Left ventricle myocardium inferior (tissue), 1 donor: ENCODE measurements at regions not wholly inside any gene's neighbourhood (a gene's known extent, or its start where the extent isn't known, plus 50 kb on each side); places are given as distances from the start of the nearest gene placed in this dataset.
A peak's percentile ranks its signal among the peaks of the same experiment; 100 is the strongest.

Experiments used
- DNase-seq: peaks from one replicate; pipeline ENCODE4 v3.0.0-alpha.2; 2020
- H3K27ac ChIP-seq: fragments of 200-600 bp; replicated peaks from 2 replicates; pipeline ENCODE4 v1.8.0; 2021
- H3K27me3 ChIP-seq: fragments of 200-600 bp; 2 replicates; pipeline ENCODE4 v1.8.0; 2021; ENCODE audit warnings: low read depth
- H3K36me3 ChIP-seq: fragments of 200-600 bp; 2 replicates; pipeline ENCODE4 v1.8.0; 2021
- H3K4me1 ChIP-seq: fragments of 200-600 bp; 2 replicates; pipeline ENCODE4 v1.8.0; 2021
- H3K4me3 ChIP-seq: fragments of 200-600 bp; 2 replicates; pipeline ENCODE4 v1.8.0; 2021; ENCODE audit warnings: mild to moderate bottlenecking, moderate library complexity
- H3K9me3 ChIP-seq: fragments of 200-600 bp; replicated peaks from 2 replicates; pipeline ENCODE4 v1.8.0; 2021
- CTCF ChIP-seq: fragments of 200-600 bp; IDR thresholded peaks from 2 replicates; pipeline ENCODE4 v1.8.0; 2021; ENCODE audit warnings: antibody characterized with exemption, mild to moderate bottlenecking, borderline replicate concordance
- intact Hi-C: fragments of 100-400 bp; cut with micrococcal nuclease; formaldehyde crosslinking; loops from one replicate; pipeline ENCODE4 v1.11.0; 2022
- donor health status: DM: no; HTN: yes; CAD: no; lungs with severe emphysema.

DNA sequence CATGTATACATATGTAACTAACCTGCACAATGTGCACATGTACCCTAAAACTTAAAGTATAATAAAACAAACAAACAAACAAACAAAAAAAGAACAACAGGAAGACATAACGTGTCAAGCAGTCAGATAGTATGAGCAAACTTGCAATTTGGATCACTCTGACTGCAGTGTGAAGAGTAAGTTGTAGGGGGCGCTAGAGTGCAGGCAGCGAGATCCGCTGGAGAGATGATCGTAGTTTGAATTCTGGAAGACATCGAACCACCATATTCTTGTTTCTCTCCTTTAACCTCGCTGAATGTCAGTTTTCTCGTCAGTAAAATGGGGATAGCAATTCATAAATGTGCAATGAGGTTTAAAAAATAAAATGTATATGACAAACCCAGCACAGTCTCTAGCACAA is 165.2 kb upstream of the LMCD1 start:
- Histone ChIP-seq H3K36me3 (no peaks in the 10 kb centered on the region), H3K27ac (no peak overlapping the region), H3K27me3 (no peaks in the 10 kb centered on the region), H3K4me3 (no peak overlapping the region), H3K4me1 (no peaks in the 10 kb centered on the region), H3K9me3 (no peaks in the 10 kb centered on the region)
- DNase-seq, result no peak
- peak; percentile 8 for TF ChIP-seq CTCF
- intact Hi-C loops, result no loop called here

GRCh38 chr3:8338424-8338823 is 163.2 kb upstream of the LMCD1 start:
- Histone ChIP-seq H3K4me1 (no peaks in the 10 kb centered on the region), H3K36me3 (no peaks in the 10 kb centered on the region), H3K27me3 (no peaks in the 10 kb centered on the region), H3K9me3 (no peaks in the 10 kb centered on the region), H3K4me3 (no peak overlapping the region), H3K27ac (no peak overlapping the region)
- intact Hi-C loops, result no loop called here
- no peak for DNase-seq
- no peak for TF ChIP-seq CTCF

DNA sequence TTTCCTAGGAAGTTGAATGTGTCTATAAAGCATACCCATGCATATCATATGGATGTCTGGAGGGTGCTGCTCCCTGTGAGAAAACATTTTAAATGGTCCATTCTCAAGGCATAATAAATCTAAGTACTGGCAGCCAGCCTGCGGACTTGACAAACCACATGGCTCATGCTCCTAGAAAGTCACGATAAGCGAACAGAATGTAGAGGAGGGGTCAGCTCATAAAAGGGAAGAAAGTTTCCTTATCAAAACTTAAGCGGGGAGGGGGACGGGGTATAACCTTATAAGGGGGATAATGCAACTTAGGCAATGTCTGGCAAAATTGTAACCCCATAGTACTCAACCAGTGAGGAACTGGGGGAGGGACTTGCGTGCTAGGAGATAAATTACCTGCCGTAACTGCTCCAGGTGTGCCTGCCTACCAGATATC is 159.8 kb upstream of the LMCD1 start:
- no peak for TF ChIP-seq CTCF
- intact Hi-C loops, result no loop called here
- Histone ChIP-seq H3K4me3 (no peak overlapping the region), H3K27me3 (no peaks in the 10 kb centered on the region), H3K9me3 (peaks cover 27% of the 10 kb centered on the region), H3K36me3 (no peaks in the 10 kb centered on the region), H3K27ac (no peak overlapping the region), H3K4me1 (no peaks in the 10 kb centered on the region)
- DNase-seq, result no peak

DNA sequence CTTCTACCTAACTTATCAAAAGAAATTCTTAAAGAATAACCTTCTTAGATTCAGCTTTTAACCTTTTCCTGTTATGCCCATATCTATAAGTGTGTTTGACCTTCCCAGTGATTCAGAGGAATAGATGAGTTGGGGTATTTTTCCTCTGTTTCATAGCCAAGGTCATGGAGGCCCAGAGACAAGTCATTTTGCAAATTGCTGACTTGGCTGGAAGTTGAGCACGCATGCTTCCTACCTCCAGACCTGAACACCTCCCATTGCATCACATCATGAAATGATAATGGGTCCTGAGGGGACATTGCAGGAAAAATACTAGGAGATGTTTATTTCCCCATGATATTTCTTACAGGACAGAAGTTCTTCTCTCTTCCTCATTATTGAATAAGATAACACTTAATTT is 158.6 kb upstream of the LMCD1 start:
- Histone ChIP-seq H3K9me3 (peaks cover 28% of the 10 kb centered on the region), H3K27me3 (no peaks in the 10 kb centered on the region), H3K4me3 (no peak overlapping the region), H3K4me1 (no peaks in the 10 kb centered on the region), H3K27ac (no peak overlapping the region), H3K36me3 (no peaks in the 10 kb centered on the region)
- DNase-seq, result no peak
- intact Hi-C loops, result no loop called here
- no peak for TF ChIP-seq CTCF

GRCh38 chr3:8345398-8345797 is 156.2 kb upstream of the LMCD1 start:
- Histone ChIP-seq H3K36me3 (no peaks in the 10 kb centered on the region), H3K27me3 (no peaks in the 10 kb centered on the region), H3K9me3 (peaks cover 31% of the 10 kb centered on the region), H3K4me3 (no peak overlapping the region), H3K4me1 (no peaks in the 10 kb centered on the region), H3K27ac (no peak overlapping the region)
- DNase-seq, result no peak
- intact Hi-C loops, result no loop called here
- no peak for TF ChIP-seq CTCF

- intact Hi-C loops, result no loop called here
- H3K4me3 ChIP-seq, result no peak overlapping the region
- no peaks in the 10 kb centered on the region for H3K4me1 ChIP-seq
- no peaks in the 10 kb centered on the region for H3K27me3 ChIP-seq
- no peak for TF ChIP-seq CTCF
- DNase-seq, result no peak
- H3K36me3 ChIP-seq, result no peaks in the 10 kb centered on the region
- H3K27ac ChIP-seq, result no peak overlapping the region
- peaks cover 31% of the 10 kb centered on the region for H3K9me3 ChIP-seq
Observed at GRCh38 chr3:8348076-8348475, 153.5 kb upstream of the LMCD1 start.
